Upper lobe of right lung (tissue), 1 donor: ENCODE measurements at regions not wholly inside any gene's neighbourhood (a gene's known extent, or its start where the extent isn't known, plus 50 kb on each side); places are given as distances from the start of the nearest gene placed in this dataset.

Source experiments
- ATAC-seq: fragments of 200-7000 bp; cut with Tn5 transposase; one replicate; pipeline ENCODE4 v1.9.1; 2020; ENCODE audit warnings: mild to moderate bottlenecking, moderate library complexity
- DNase-seq: peaks from one replicate; pipeline ENCODE4 v3.0.0-alpha.2; 2020
- H3K27ac ChIP-seq: fragments of 200-600 bp; one replicate; pipeline ENCODE4 v1.8.0; 2022
- H3K27me3 ChIP-seq: fragments of 200-600 bp; one replicate; pipeline ENCODE4 v1.8.0; 2022; ENCODE audit warnings: mild to moderate bottlenecking
- H3K36me3 ChIP-seq: fragments of 200-600 bp; one replicate; pipeline ENCODE4 v1.8.0; 2022
- H3K4me1 ChIP-seq: fragments of 200-600 bp; one replicate; pipeline ENCODE4 v1.8.0; 2022
- H3K4me3 ChIP-seq: fragments of 200-600 bp; one replicate; pipeline ENCODE4 v1.8.0; 2022; ENCODE audit warnings: mild to moderate bottlenecking
- H3K9me3 ChIP-seq: fragments of 200-600 bp; one replicate; pipeline ENCODE4 v1.8.0; 2022
- intact Hi-C: fragments of 100-400 bp; cut with DNase I; formaldehyde crosslinking; loops from one replicate; pipeline ENCODE4 v1.11.0; 2022
- TF ChIP-seq, protein P1 (sequence below): fragments of 200-600 bp; IDR thresholded peaks from one replicate; pipeline ENCODE4 v1.8.0; 2022; ENCODE audit warnings: antibody characterized with exemption
- donor health status: DM: no; HTN: yes; CAD: no; lungs with severe emphysema.

DNA sequence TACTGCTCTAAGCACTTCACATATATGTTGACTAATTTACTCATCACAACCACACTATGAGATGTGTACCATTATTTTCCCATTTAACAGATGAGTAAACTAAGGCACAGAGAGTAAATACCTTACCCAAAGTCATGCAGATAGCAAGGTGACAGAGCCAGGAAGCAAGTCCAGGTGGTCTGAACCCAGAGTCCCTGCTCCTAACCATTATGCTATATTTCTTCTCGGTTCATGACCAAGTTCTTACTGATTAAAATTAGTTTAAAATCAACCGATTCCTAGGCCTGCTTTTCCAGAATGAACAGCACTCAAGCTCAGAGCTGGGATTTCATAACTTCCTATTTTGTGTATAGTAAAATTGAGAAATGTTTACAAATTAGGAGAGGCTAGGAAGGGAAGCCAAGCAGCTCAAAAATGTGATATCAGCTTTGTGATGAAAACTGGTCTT is 85.5 kb upstream of the EGLN3 start:
- Histone ChIP-seq H3K27ac (peak overlapping the region; percentile 60), H3K4me1 (peaks cover 4% of the 10 kb centered on the region), H3K9me3 (no peaks in the 10 kb centered on the region), H3K27me3 (no peaks in the 10 kb centered on the region), H3K4me3 (no peak overlapping the region), H3K36me3 (no peaks in the 10 kb centered on the region)
- no peak for DNase-seq
- intact Hi-C loops, result no loop called here
- peak; percentile 16 for ATAC-seq
- TF ChIP-seq, protein P1, sequence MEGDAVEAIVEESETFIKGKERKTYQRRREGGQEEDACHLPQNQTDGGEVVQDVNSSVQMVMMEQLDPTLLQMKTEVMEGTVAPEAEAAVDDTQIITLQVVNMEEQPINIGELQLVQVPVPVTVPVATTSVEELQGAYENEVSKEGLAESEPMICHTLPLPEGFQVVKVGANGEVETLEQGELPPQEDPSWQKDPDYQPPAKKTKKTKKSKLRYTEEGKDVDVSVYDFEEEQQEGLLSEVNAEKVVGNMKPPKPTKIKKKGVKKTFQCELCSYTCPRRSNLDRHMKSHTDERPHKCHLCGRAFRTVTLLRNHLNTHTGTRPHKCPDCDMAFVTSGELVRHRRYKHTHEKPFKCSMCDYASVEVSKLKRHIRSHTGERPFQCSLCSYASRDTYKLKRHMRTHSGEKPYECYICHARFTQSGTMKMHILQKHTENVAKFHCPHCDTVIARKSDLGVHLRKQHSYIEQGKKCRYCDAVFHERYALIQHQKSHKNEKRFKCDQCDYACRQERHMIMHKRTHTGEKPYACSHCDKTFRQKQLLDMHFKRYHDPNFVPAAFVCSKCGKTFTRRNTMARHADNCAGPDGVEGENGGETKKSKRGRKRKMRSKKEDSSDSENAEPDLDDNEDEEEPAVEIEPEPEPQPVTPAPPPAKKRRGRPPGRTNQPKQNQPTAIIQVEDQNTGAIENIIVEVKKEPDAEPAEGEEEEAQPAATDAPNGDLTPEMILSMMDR, result no peak

DNA sequence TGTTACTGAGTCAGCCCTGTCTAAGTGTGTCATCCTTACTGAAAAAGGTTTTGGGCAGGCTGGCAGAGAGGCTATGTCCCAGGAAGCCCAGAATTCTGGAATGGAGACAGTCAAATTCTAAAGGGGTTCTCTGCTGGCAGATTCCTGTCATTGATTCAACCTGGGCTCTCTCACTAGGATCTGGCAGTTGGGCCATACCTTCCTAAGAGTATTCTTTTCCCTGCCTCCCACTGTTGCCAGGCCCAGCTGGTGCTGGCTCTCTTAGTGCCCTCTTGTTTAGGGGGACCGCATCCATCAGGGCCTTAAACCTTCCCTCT is 85.0 kb upstream of the EGLN3 start:
- Histone ChIP-seq H3K4me3 (no peak overlapping the region), H3K36me3 (no peaks in the 10 kb centered on the region), H3K27me3 (no peaks in the 10 kb centered on the region), H3K9me3 (no peaks in the 10 kb centered on the region), H3K4me1 (peaks cover 4% of the 10 kb centered on the region), H3K27ac (peak overlapping the region; percentile 60)
- no peak for ATAC-seq
- intact Hi-C loops, result no loop called here
- no peak for DNase-seq
- TF ChIP-seq, protein P1, result no peak

GRCh38 chr14:34035177-34035933 is 84.5 kb upstream of the EGLN3 start:
- Histone ChIP-seq H3K36me3 (no peaks in the 10 kb centered on the region), H3K27ac (peak overlapping the region; percentile 60), H3K27me3 (no peaks in the 10 kb centered on the region), H3K4me3 (no peak overlapping the region), H3K4me1 (peaks cover 4% of the 10 kb centered on the region), H3K9me3 (no peaks in the 10 kb centered on the region)
- ATAC-seq (no peak), DNase-seq (no peak)
- TF ChIP-seq, protein P1, result no peak
- intact Hi-C loops, result no loop called here

DNA sequence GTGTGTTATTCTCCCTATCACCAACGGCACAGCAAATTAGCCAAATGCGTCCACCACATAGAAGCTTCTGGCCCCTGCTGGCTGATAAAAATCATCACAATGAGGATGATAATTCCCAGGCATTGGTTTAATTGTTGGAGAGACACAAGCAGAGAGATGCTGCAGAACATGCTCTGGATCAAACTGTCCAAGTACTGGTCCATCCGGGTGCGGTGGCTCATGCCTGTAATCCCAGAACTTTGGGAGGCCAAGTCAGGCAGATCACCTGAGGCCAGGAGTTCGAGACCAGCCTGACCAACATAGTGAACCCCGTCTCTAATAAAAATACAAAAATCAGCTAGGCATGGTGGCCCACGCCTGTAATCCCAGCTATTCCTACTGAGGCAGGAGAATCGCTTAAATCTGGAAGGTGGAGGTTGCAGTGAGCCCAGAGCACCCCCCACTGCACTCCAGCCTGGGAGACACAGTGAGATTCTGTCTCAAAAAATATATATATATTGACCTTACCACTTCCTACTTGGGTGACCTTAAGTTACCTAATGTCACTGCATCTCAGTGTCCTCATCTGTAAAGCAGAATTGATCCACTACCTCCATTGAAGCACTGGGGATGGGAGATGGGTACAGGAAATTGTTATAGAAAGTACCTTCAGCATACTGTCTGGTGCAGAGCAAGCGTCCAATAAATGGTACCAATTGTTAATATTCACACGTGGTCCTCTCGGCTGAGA is 83.7 kb upstream of the EGLN3 start:
- Histone ChIP-seq H3K27me3 (no peaks in the 10 kb centered on the region), H3K9me3 (no peaks in the 10 kb centered on the region), H3K4me3 (no peak overlapping the region), H3K36me3 (no peaks in the 10 kb centered on the region), H3K4me1 (peaks cover 4% of the 10 kb centered on the region), H3K27ac (no peak overlapping the region)
- DNase-seq, result no peak
- no peak for ATAC-seq
- TF ChIP-seq, protein P1, result no peak
- intact Hi-C loops, result no loop called here

DNA sequence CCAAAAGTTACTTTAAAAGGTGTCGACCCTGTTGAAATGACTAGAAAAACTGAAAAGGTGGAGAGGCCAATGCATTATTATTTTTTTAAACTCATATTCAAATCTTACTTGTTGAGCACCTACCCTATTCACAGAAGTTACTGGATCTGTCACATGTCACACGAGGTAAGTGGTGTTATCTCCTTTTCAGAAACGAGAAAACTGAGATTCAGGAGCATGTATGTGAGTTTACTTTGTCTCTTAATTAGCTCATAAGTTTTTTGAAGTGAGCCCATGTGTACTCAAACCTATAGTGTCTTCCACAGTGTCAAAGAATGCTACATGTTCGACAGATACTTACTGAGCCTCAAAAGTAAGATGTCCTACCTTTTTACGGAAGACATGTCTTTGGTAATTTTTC is 81.8 kb upstream of the EGLN3 start:
- TF ChIP-seq, protein P1, result no peak
- peaks cover 4% of the 10 kb centered on the region for H3K4me1 ChIP-seq
- H3K9me3 ChIP-seq, result no peaks in the 10 kb centered on the region
- intact Hi-C loops, result no loop called here
- no peak overlapping the region for H3K27ac ChIP-seq
- ATAC-seq, result no peak
- no peaks in the 10 kb centered on the region for H3K36me3 ChIP-seq
- DNase-seq, result no peak
- H3K4me3 ChIP-seq, result no peak overlapping the region
- no peaks in the 10 kb centered on the region for H3K27me3 ChIP-seq
